ENCODE measurements at regions not wholly inside any gene's neighbourhood (a gene's known extent, or its start where the extent isn't known, plus 50 kb on each side); places are given as distances from the start of the nearest gene placed in this dataset.

GRCh38 chr12:87930033-87930432, 99.2 kb downstream of the C12orf50 start:
- ATAC-seq = no peak
- intact Hi-C loops (cut with DNase I, micrococcal nuclease) = no loop called here
- no peak for DNase-seq

- intact Hi-C loops (cut with DNase I, micrococcal nuclease) = no loop called here
- no peak for ATAC-seq
Measured at GRCh38 chr12:87929346-87929745, 99.9 kb downstream of the C12orf50 start.

GRCh38 chr12:87928031-87928430, 101.2 kb downstream of the C12orf50 start:
- DNase-seq (no peak), ATAC-seq (no peak)
- intact Hi-C loops (cut with DNase I, micrococcal nuclease) = no loop called here

More at GRCh38 chr12:87929346-87929745, 99.9 kb downstream of the C12orf50 start:
- DNase-seq = no peak

- intact Hi-C loops (cut with DNase I, micrococcal nuclease) = no loop called here
- DNase-seq = no peak
- no peak for ATAC-seq
Measured at GRCh38 chr12:87925021-87925420, 104.2 kb downstream of the C12orf50 start.

- DNase-seq = no peak
- intact Hi-C loops (cut with DNase I, micrococcal nuclease) = no loop called here
- no peak for ATAC-seq
Measured at GRCh38 chr12:87924149-87924548, 105.1 kb downstream of the C12orf50 start.

GRCh38 chr12:87923361-87923760, 105.8 kb downstream of the C12orf50 start:
- intact Hi-C loops (cut with DNase I, micrococcal nuclease) = no loop called here
- DNase-seq (no peak), ATAC-seq (no peak)

DNA sequence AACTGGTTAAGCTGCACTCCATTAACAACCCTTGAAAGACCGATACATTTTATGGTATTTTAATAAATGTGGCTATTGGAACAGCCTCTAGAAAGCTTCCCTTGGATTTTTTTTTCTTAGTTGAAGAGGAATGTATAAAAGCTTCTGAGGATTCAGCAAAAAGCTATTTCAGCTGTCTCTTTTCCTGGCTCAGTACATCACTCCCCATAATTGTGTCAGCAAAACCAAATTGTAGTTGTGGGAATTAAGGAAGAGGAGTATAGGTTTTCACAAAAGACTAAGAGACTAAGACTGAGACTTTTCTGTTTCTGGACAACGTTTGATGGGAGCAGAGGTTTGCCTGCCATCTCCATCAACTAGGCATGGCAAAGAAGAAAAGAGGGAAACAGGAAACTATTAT, 106.5 kb downstream of the C12orf50 start:
- ATAC-seq = no peak

DNA sequence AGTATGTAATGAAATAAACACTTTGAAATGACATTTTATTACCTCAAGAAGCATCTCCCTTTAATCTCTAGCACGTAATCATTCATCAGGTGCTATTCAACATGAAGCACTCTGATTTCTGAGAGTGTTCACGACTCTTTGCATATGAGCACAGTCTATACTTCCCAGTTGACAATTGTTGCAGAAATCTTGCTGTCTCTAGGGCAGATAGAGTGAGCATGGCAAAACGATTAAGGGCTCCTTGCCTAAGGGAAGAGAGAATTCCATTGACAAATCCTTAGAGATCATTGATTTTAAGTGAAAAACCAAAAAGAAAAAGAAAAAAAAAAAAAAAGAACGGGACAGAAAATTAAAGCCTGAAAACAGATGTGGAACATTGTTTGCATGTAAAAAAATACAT, 107.6 kb downstream of the C12orf50 start:
- ATAC-seq = no peak
- DNase-seq = no peak
- intact Hi-C loops (cut with DNase I, micrococcal nuclease) = no loop called here

More for the DNA sequence above, 106.5 kb downstream of the C12orf50 start:
- DNase-seq = no peak
- intact Hi-C loops (cut with DNase I, micrococcal nuclease) = no loop called here

DNA sequence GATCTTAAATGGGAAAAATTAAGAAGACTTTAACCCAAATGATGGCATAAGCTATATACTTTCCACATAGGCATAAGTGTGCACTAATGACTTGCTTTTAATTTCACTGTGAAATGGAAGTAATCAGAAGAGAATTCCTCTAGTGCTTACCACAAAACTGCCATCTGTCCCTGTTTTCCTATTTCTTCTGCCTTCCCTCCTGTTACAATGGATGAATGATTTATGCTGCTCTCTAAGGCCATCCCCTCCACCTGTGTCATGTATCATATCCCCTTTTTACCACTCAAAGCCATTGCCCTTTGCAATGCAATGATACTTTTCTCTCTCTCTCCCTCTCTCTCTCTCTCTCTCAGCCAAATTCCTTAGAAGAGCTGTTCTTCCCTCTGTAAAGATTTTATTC, 109.1 kb downstream of the C12orf50 start:
- DNase-seq (no peak), ATAC-seq (no peak)
- intact Hi-C loops (cut with DNase I, micrococcal nuclease) = no loop called here

DNA sequence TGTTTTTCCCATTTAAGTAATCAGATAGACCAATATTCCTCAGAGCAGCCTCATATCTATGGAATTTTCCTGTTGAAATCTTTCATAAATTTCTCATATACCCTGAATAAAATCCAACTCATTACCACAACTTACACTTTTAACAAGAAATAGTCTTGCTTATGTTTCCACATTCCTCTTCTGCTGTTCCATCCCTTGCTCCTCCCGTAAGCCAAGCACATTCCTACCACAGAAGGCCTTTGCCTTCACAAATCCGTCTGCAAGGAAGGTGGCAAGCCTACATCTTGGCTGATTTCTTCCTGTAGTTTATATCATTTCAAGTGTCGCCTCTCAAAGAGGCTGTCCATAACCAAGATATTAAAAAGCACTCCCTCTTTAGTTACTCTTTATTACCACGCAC, 127.7 kb downstream of the C12orf50 start:
- no peak for DNase-seq
- intact Hi-C loops (cut with DNase I, micrococcal nuclease) = no loop called here
- ATAC-seq = no peak

DNA sequence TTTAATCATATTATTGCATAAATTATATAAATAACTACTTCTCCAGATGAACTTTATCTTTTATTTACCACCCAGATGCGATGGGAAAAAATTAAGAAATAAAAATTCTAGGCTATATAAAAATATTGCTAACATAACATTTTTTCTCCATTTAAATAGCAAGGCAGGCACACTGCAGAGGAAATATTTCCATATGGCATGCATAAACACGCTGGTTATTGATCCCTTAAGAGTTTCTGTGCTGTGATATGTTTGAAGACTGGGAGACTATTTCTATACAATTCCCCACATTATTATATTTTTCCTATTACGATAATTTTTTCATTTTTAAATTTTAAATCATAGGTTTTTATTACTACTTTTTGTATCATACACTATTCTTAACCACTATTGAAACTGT, 131.5 kb downstream of the C12orf50 start:
- intact Hi-C loops (cut with DNase I, micrococcal nuclease) = no loop called here
- DNase-seq = no peak
- no peak for ATAC-seq

- ATAC-seq (no peak), DNase-seq (no peak)
- intact Hi-C loops (cut with DNase I, micrococcal nuclease) = no loop called here
Measured at GRCh38 chr12:87883806-87884205, 145.4 kb downstream of the C12orf50 start.

DNA sequence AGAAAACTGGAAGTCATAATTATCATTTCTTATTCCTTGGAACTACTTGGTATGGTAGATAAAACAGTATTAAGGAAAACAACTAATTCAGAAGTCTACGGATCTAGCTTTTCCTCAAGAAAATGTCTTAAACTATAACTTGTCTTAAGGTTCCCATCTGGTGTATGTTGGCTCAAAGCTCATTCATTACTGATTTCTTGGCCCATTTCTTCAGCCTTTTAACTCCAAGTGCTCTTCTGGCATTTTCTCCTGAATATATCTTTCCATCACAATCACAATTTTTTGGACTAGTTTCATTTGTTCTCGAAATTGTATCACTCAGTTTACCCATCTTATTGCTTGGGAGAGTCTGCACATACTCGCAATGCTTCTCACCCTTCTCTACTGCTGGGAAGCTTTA, 150.1 kb downstream of the C12orf50 start:
- ATAC-seq = no peak
- intact Hi-C loops (cut with DNase I, micrococcal nuclease) = no loop called here
- no peak for DNase-seq

GRCh38 chr12:87870493-87871460, 158.4 kb downstream of the C12orf50 start:
- intact Hi-C loops (cut with DNase I, micrococcal nuclease) = no loop called here
- no peak for DNase-seq

DNA sequence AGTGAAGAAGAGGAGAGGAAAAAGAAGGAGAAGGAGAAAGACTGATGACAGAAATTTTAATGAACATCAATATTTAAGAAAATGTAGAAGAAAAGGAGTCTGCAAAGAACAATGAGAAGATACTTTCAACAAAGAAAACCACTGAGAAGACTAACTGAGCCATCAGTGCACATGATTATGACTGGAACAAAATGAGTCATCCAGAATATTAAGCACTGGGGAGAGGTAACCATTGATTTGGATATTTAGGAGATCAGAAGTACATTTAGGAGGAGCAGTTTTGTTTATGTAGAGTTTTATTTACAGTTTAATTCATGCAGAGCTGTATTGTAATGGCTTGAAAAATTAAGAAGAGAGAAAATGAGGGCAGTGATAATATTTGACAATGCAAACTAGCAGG, 159.1 kb downstream of the C12orf50 start:
- DNase-seq = no peak
- intact Hi-C loops (cut with DNase I, micrococcal nuclease) = no loop called here
- ATAC-seq = no peak

More at GRCh38 chr12:87870493-87871460, 158.4 kb downstream of the C12orf50 start:
- ATAC-seq = no peak

- ATAC-seq (no peak), DNase-seq (no peak)
- intact Hi-C loops (cut with DNase I, micrococcal nuclease) = no loop called here
Measured at GRCh38 chr12:87866578-87867292, 162.5 kb downstream of the C12orf50 start.

- no peak for DNase-seq
- no peak for ATAC-seq
- intact Hi-C loops (cut with DNase I, micrococcal nuclease) = no loop called here
Measured at GRCh38 chr12:87861791-87862190, 167.4 kb downstream of the C12orf50 start.

GRCh38 chr12:87853448-87854003, 175.7 kb downstream of the C12orf50 start:
- DNase-seq (no peak), ATAC-seq (no peak)
- intact Hi-C loops (cut with DNase I, micrococcal nuclease) = no loop called here

- DNase-seq = no peak
- intact Hi-C loops (cut with DNase I, micrococcal nuclease) = no loop called here
- ATAC-seq = no peak
Measured at GRCh38 chr12:87849074-87849473, 180.1 kb downstream of the C12orf50 start.

Measured in left colon (tissue), 2 donors.